Activated T-helper 1 cell treated with anti-CD3 and anti-CD28 coated beads, Interleukin-12 subunit alpha, Interleukin-12 subunit beta, Interleukin-2, Interleukin-4 antibody, amounts not matched to agents 30 ng/mL and 10 ng/mL and 1 ng/mL, durations not matched to agents 14 hours and 24 hours and 36 hours (primary cell): ENCODE measurements at regions not wholly inside any gene's neighbourhood (a gene's known extent, or its start where the extent isn't known, plus 50 kb on each side); places are given as distances from the start of the nearest gene placed in this dataset.

Experiments used
- DNase-seq: peaks from one replicate; pipeline ENCODE4 v3.0.0; 2021; ENCODE audit warnings: low spot score
- H3K27ac Mint-ChIP-seq: one replicate; pipeline ENCODE4 v1.8.0; 2021; ENCODE audit warnings: mild to moderate bottlenecking, mixed read lengths
- H3K27me3 Mint-ChIP-seq: one replicate; pipeline ENCODE4 v1.8.0; 2022; ENCODE audit warnings: mild to moderate bottlenecking, moderate library complexity, mixed read lengths; ENCODE audit not compliant: insufficient read depth
- H3K36me3 Mint-ChIP-seq: one replicate; pipeline ENCODE4 v1.8.0; 2021; ENCODE audit warnings: low read depth, mixed read lengths
- H3K4me1 Mint-ChIP-seq: one replicate; pipeline ENCODE4 v1.8.0; 2021; ENCODE audit warnings: low read depth, mixed read lengths
- H3K4me3 Mint-ChIP-seq: one replicate; pipeline ENCODE4 v1.8.0; 2021; ENCODE audit warnings: mild to moderate bottlenecking, moderate library complexity, mixed read lengths
- H3K9me3 Mint-ChIP-seq: one replicate; pipeline ENCODE4 v1.8.0; 2021; ENCODE audit warnings: mixed read lengths
- intact Hi-C: fragments of 100-400 bp; cut with micrococcal nuclease; formaldehyde crosslinking; loops from one replicate; pipeline ENCODE4 v1.15.1; 2024

DNA sequence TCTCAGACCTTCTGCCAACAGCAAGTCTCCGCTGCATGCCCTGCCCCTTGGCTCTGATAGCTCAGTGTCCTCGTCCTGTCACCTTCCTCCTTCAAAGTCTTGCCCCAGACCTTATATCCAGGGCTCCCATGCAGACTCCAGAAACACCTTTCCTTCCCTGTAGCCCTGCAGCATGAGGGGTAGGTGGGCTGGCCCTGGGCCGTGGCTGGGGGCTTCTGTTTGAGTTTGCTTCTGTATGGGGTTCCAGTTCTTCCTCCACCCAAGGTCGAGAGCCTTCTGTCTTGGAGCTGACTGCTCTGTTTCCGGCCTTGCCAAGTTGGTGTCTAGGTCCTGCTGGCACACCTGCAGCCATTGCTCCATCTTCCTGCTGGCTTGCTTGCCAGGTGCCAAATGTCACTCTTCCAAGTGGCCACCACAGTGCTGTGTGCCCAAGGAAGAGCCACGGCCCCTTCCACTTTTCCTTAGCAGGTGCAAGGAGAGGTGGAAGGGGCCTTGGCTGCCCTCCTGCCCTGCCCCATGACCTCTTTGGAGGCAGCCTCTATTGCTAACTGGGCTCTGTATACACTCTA is 74.8 kb upstream of the NECTIN1 start:
- DNase-seq, result no peak
- H3K9me3 Mint-ChIP-seq, result no peaks in the 10 kb centered on the region
- H3K36me3 Mint-ChIP-seq, result no peaks in the 10 kb centered on the region
- H3K27me3 Mint-ChIP-seq, result peaks cover 2% of the 10 kb centered on the region
- no peaks in the 10 kb centered on the region for H3K4me1 Mint-ChIP-seq
- H3K4me3 Mint-ChIP-seq, result no peak overlapping the region
- intact Hi-C loops, result no loop called here
- H3K27ac Mint-ChIP-seq, result no peak overlapping the region

DNA sequence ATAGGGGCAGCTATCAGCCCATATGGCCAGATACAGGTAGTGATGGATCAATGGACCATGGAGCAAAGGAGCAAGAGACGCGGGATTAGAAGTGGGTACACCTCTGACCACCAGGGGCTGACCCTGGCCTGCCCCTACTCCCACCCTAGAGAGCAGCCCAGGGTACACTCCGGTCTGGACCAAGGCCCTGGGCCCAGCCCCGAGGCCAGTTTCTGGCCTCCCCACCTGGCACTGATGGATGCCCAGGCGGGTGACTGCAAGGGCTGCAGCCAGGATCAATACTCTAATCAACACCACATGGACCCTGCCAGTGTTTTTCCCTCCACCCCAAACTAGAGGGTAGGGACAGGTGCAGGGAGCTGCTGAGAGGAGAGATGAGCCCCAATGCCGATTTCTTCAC is 74.1 kb upstream of the NECTIN1 start:
- Mint-ChIP-seq H3K9me3 (no peaks in the 10 kb centered on the region), H3K4me3 (no peak overlapping the region), H3K4me1 (no peaks in the 10 kb centered on the region), H3K27me3 (peaks cover 4% of the 10 kb centered on the region), H3K36me3 (no peaks in the 10 kb centered on the region), H3K27ac (no peak overlapping the region)
- DNase-seq, result no peak
- intact Hi-C loops, result no loop called here

DNA sequence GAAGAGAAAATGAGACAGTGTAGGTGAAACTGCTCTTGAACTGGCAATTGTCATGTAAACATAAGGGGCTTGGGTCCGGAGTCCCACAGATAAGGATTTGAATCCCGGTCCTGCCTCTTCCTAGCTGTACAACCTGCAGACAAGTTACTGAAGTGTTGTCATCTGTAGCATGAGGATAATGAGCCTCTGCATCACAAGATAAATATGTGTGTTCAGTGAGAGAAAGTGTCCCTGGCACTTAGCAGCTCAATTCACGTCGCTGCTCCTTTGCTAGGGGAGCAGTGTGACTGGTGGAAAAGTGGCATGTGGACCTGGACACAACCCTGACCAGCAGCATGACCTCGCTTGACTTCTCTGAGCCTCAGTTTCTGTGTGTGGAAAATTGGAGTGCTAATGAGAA is 73.7 kb upstream of the NECTIN1 start:
- intact Hi-C loops, result no loop called here
- Mint-ChIP-seq H3K4me1 (no peaks in the 10 kb centered on the region), H3K27ac (no peak overlapping the region), H3K36me3 (no peaks in the 10 kb centered on the region), H3K4me3 (no peak overlapping the region), H3K27me3 (peaks cover 4% of the 10 kb centered on the region), H3K9me3 (no peaks in the 10 kb centered on the region)
- no peak for DNase-seq

DNA sequence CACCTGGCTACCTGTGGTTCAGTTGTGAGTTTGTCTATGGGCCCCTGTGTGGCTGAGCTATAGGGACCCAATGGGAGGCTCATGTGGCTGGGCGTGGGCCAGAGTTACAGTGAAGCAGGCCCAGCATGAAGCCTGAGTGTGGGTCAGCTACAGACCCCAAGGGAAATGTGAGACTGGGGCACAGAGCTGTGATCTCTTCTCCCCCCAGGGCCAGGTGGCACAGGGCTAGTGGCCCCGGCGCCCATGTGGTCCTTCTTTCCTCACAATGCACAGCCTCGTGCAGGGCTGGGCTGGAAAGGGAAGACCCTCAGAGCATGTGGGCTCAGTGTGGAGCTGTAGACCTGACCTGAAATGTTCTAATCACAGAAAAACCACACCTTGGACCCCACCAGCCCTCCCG is 71.6 kb upstream of the NECTIN1 start:
- no peaks in the 10 kb centered on the region for H3K4me1 Mint-ChIP-seq
- H3K4me3 Mint-ChIP-seq, result no peak overlapping the region
- H3K9me3 Mint-ChIP-seq, result no peaks in the 10 kb centered on the region
- no peaks in the 10 kb centered on the region for H3K36me3 Mint-ChIP-seq
- H3K27ac Mint-ChIP-seq, result no peak overlapping the region
- intact Hi-C loops, result no loop called here
- no peak for DNase-seq
- H3K27me3 Mint-ChIP-seq, result peaks cover 10% of the 10 kb centered on the region

DNA sequence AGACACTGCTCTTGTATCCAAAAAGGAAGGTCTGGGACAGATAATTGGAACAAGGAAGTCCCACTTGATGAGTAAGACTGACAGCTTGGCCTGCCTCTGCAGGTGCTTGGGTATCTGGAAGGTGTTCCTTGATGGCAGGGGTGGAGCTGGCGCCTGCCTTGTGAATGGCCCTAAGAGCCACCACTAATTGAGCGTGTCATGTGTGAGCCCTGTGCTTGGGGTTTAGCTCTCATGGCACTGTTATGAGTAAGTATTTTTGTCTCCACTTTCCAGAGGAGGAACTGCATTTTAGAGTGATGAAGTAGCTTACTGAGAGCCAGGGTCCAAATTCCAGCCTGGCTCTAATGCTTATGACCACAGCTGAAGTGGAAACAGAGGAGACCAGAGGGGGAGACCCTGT is 71.2 kb upstream of the NECTIN1 start:
- Mint-ChIP-seq H3K4me1 (no peaks in the 10 kb centered on the region), H3K27ac (no peak overlapping the region), H3K9me3 (no peaks in the 10 kb centered on the region), H3K4me3 (no peak overlapping the region), H3K36me3 (no peaks in the 10 kb centered on the region), H3K27me3 (peaks cover 12% of the 10 kb centered on the region)
- DNase-seq, result no peak
- intact Hi-C loops, result no loop called here

DNA sequence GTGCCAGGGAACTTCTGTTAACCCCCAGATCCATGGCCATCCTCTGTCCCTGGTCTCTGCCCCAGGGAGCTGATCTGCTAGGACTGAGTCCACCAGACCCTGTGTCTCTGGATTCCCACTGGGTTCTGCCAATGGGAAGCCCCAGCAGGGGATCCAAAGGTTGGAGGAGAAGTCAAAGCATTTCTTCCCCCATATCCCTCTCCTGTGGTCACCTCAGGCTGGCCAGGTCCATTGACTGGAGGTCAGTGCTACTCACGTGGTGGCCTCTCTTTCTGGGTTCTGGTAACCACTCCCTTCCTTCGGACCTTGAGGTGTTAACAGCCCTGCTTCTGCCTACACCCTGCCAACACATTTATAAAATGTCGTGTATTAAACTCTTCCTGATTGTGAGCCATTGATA is 69.7 kb upstream of the NECTIN1 start:
- intact Hi-C loops, result no loop called here
- DNase-seq, result no peak
- Mint-ChIP-seq H3K4me1 (no peaks in the 10 kb centered on the region), H3K27me3 (peaks cover 12% of the 10 kb centered on the region), H3K36me3 (no peaks in the 10 kb centered on the region), H3K27ac (no peak overlapping the region), H3K9me3 (no peaks in the 10 kb centered on the region), H3K4me3 (no peak overlapping the region)

DNA sequence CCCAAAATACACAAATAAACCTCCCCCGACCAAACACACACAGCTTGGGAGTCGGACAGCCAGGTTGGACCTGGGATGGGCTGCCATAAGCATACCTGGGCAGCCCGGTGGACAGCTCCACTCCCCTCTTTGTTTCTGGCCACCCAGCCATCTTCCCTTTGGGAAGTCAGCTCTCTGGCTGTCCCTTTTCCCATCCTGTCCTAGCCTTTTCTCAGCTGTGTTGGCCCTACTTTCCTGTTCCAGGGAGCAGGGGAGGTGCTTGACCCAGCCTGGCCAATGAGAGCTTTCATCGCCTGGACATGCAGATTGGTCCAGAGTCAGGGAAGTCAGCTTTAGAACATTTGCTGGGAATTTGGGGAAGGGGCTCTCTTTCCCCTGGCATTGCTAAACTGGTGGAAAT is 68.7 kb upstream of the NECTIN1 start:
- H3K4me3 Mint-ChIP-seq, result no peak overlapping the region
- H3K4me1 Mint-ChIP-seq, result no peaks in the 10 kb centered on the region
- H3K9me3 Mint-ChIP-seq, result no peaks in the 10 kb centered on the region

DNA sequence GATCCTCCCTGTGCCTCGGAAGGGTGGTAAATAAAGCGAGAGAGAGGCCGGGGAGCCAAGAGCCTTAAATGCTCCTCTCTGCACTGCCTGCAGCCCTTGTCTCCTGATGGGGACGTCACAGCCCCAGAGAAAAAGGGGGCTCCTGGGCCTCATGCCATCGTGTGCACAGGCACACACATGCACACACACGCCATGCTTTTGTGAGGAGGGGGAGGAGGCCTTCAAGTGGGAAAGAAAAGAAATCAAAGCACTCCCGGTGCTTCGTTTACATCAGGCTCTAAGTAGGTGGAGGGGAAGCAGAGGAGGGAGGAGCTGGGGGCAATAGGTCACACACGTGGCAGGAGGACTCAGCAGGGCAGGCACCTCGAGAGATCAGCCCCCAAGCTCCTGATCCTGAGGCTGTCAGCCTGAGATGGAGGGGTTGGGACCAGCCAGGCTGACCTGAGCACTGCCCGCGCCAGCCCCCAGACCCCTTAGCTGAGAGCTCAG is 68.2 kb upstream of the NECTIN1 start:
- intact Hi-C loops, result no loop called here
- no peak overlapping the region for H3K27ac Mint-ChIP-seq
- DNase-seq, result no peak
- H3K9me3 Mint-ChIP-seq, result no peaks in the 10 kb centered on the region
- no peak overlapping the region for H3K4me3 Mint-ChIP-seq
- peaks cover 12% of the 10 kb centered on the region for H3K27me3 Mint-ChIP-seq
- no peaks in the 10 kb centered on the region for H3K36me3 Mint-ChIP-seq
- H3K4me1 Mint-ChIP-seq, result no peaks in the 10 kb centered on the region

More for the DNA sequence above, 68.7 kb upstream of the NECTIN1 start:
- H3K36me3 Mint-ChIP-seq, result no peaks in the 10 kb centered on the region
- H3K27me3 Mint-ChIP-seq, result peaks cover 12% of the 10 kb centered on the region
- no peak overlapping the region for H3K27ac Mint-ChIP-seq
- DNase-seq, result no peak
- intact Hi-C loops, result no loop called here

DNA sequence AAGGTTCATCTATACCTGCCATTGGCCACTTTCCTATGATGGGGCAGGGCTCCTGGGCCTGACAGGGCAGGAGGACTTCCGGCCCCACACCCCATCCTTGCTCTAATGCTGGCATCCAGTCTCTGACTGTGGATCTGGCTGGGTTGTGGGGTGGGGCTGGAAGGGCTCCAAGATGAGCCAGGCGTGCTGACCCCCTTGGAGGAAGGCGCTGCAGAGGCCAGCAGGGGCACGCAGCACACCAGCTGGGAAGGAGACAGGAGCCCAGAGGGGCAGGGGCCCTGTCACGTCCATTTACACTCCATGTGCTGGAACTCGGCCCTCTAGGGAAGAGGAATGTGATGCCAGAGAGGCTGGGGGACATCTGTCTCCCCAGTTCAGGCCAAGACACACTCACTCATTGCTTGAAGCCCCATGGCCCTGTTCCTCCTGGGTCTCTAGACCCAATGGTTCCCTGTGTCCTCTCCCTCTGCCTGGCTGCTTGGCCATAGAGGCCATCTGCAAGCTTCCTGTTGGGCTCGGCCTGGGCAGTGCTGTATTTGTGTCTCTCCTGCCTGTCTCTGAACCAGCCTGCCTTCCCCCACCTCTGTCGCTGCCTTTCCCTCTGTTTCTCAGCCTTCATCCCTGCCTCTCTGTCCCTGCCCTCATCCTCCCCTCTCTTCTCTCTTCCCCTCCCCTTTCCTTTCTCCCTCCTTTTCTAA is 67.5 kb upstream of the NECTIN1 start:
- no peak for DNase-seq
- Mint-ChIP-seq H3K27me3 (peaks cover 12% of the 10 kb centered on the region), H3K36me3 (no peaks in the 10 kb centered on the region), H3K4me1 (no peaks in the 10 kb centered on the region), H3K9me3 (no peaks in the 10 kb centered on the region), H3K4me3 (no peak overlapping the region), H3K27ac (no peak overlapping the region)
- intact Hi-C loops, result no loop called here

DNA sequence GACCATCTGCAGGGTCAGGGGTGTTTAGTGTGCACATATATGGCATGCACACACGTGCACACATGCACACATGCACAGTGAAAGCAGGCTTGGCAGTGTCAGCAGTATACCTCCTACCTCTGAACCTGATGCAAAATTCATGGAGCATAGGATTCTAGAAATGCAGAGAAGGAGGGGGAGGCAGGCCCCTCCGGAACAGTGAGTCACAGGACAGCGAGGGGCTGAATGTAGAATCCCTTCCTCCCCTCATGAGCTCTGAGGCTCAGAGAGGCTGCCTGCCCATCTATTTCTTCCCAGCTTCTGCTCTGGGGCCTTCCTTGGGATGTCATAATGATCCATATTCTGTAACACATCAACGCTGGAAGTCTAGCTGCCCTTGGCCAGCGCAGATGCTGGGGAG is 66.7 kb upstream of the NECTIN1 start:
- no peak overlapping the region for H3K4me3 Mint-ChIP-seq
- no peaks in the 10 kb centered on the region for H3K36me3 Mint-ChIP-seq
- H3K9me3 Mint-ChIP-seq, result no peaks in the 10 kb centered on the region
- peaks cover 12% of the 10 kb centered on the region for H3K27me3 Mint-ChIP-seq
- H3K4me1 Mint-ChIP-seq, result no peaks in the 10 kb centered on the region
- H3K27ac Mint-ChIP-seq, result no peak overlapping the region
- intact Hi-C loops, result no loop called here
- no peak for DNase-seq

DNA sequence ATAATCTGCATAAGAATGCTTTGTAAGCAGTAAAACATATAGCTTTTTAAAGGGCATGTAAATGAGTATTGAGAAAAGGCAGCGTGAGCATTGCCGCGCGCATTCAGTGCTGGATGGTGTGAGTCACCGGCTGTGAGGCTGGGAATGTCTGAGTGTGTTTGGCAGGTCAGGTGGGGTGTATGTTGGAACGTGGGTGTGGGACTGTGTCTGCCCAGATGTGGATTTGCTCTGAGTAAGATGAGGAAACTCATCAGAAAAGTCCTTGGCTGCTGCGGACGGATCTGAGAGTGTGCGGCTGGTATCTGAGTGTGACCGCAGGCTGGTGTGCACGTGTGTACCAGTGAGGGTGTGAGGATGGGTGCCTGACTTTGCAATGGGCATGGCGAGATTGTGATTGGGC is 66.2 kb upstream of the NECTIN1 start:
- no peak overlapping the region for H3K27ac Mint-ChIP-seq
- no peaks in the 10 kb centered on the region for H3K4me1 Mint-ChIP-seq
- no peaks in the 10 kb centered on the region for H3K9me3 Mint-ChIP-seq
- intact Hi-C loops, result no loop called here
- no peak overlapping the region for H3K4me3 Mint-ChIP-seq
- peaks cover 12% of the 10 kb centered on the region for H3K27me3 Mint-ChIP-seq
- no peak for DNase-seq
- no peaks in the 10 kb centered on the region for H3K36me3 Mint-ChIP-seq

DNA sequence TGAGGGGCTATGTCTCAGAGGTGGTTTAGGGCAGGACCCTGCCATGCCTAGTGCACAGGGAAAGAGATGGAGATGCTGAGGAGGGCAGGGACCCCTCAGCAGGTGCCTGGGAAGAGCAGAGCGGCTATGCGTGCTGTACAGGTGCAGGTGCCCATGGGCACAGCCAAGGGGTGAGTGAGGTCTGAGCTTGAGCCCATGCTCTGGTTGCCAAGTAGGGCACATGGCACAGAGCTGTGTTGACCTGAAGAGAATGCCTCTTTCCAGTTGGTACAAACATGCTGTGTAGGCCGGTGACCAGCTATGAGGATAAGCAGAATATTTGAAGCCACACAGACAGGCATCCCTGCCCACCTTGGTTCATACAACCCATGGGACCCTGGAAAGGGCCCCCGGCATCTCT is 65.8 kb upstream of the NECTIN1 start:
- intact Hi-C loops, result no loop called here
- DNase-seq, result no peak
- no peaks in the 10 kb centered on the region for H3K4me1 Mint-ChIP-seq
- no peak overlapping the region for H3K27ac Mint-ChIP-seq
- no peak overlapping the region for H3K4me3 Mint-ChIP-seq
- H3K9me3 Mint-ChIP-seq, result no peaks in the 10 kb centered on the region
- H3K36me3 Mint-ChIP-seq, result no peaks in the 10 kb centered on the region
- peaks cover 12% of the 10 kb centered on the region for H3K27me3 Mint-ChIP-seq

DNA sequence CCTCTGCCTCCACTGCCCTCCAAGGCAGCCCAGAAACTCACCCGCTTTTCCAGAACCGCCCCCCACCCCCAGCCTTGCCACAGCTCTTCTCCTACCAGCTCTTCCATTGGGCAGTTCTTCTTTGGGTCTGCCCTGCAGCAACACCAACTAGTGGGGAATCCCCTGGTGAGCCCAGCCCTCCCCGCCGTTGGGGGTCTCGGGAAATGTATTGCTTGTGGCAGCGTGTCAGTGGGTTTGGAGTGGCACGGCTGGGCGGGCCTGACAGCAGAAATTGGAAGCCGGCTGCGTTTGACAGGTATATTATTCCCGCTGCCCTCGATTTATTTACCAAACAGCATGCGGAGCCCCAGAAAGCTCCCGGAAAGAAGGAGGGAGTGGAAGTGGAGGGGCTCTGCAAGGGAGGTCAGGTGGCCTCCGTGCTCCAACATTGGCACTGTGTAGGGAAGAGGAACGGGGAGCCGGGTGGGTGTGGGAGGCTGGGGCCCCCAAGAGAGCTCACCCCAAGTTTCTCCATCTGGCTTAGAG is 65.2 kb upstream of the NECTIN1 start:
- peaks cover 12% of the 10 kb centered on the region for H3K27me3 Mint-ChIP-seq

More for the DNA sequence above, 65.2 kb upstream of the NECTIN1 start:
- H3K9me3 Mint-ChIP-seq, result no peaks in the 10 kb centered on the region
- H3K27ac Mint-ChIP-seq, result no peak overlapping the region
- H3K4me1 Mint-ChIP-seq, result no peaks in the 10 kb centered on the region
- DNase-seq, result no peak
- intact Hi-C loops, result no loop called here
- no peaks in the 10 kb centered on the region for H3K36me3 Mint-ChIP-seq
- no peak overlapping the region for H3K4me3 Mint-ChIP-seq
